AG09319 (cell line): ENCODE measurements at regions not wholly inside any gene's neighbourhood (a gene's known extent, or its start where the extent isn't known, plus 50 kb on each side); places are given as distances from the start of the nearest gene placed in this dataset.
"Not testable (repeated sequence)": the region's sequence is repeated elsewhere in the genome, so short reads cannot be mapped to it uniquely, and the experiment has no call there.

Source experiments
- DNase-seq: peaks from one replicate; pipeline ENCODE4 v3.0.0-alpha.2; 2010; ENCODE audit warnings: low read depth; ENCODE audit errors: extremely low read depth
- CTCF ChIP-seq: IDR thresholded peaks from 2 replicates; pipeline ENCODE4 v1.5.1; 2011; ENCODE audit warnings: low read depth, mild to moderate bottlenecking, inconsistent platforms, low read length, moderate library complexity

GRCh38 chr5:68848091-68848490 lies 245.7 kb upstream of the SLC30A5 start:
- no peak for DNase-seq
- TF ChIP-seq CTCF, result no peak

GRCh38 chr5:68849103-68849502 lies 244.7 kb upstream of the SLC30A5 start:
- TF ChIP-seq CTCF, result no peak
- DNase-seq, result no peak

GRCh38 chr5:68849906-68850305 lies 243.9 kb upstream of the SLC30A5 start:
- TF ChIP-seq CTCF, result no peak
- no peak for DNase-seq

GRCh38 chr5:68861099-68861498 lies 232.7 kb upstream of the SLC30A5 start:
- no peak for DNase-seq
- no peak for TF ChIP-seq CTCF

GRCh38 chr5:68862560-68862959 lies 231.3 kb upstream of the SLC30A5 start:
- TF ChIP-seq CTCF, result no peak

GRCh38 chr5:68865192-68865591 lies 228.6 kb upstream of the SLC30A5 start:
- not testable (repeated sequence) for DNase-seq

More at GRCh38 chr5:68862560-68862959, 231.3 kb upstream of the SLC30A5 start:
- DNase-seq, result no peak

- no peak for DNase-seq
- no peak for TF ChIP-seq CTCF
Measured at GRCh38 chr5:68872088-68872839, 221.6 kb upstream of the SLC30A5 start.

- no peak for DNase-seq
- no peak for TF ChIP-seq CTCF
Measured at GRCh38 chr5:68873198-68873597, 220.6 kb upstream of the SLC30A5 start.
